NCI-H1417 (cell line): ENCODE measurements at regions not wholly inside any gene's neighbourhood (a gene's known extent, or its start where the extent isn't known, plus 50 kb on each side); places are given as distances from the start of the nearest gene placed in this dataset.
A peak's percentile ranks its signal among the peaks of the same experiment; 100 is the strongest.
"Not testable (repeated sequence)": the region's sequence is repeated elsewhere in the genome, so short reads cannot be mapped to it uniquely, and the experiment has no call there.

Source experiments
- DNase-seq, 3 experiments: peaks; one replicate each; lab custom pipeline; 2025; lab: John Stamatoyannopoulos, UW

- DNase-seq: not testable (repeated sequence)
Observed at GRCh38 chr5:121485999-121486398, 365.7 kb upstream of the FTMT start.

GRCh38 chr5:121489972-121490371 lies 361.7 kb upstream of the FTMT start:
- DNase-seq: no peak

GRCh38 chr5:121497176-121497575 lies 354.5 kb upstream of the FTMT start:
- DNase-seq: no peak

- DNase-seq: no peak
Observed at GRCh38 chr5:121500310-121500709, 351.4 kb upstream of the FTMT start.

GRCh38 chr5:121503111-121503840 lies 348.4 kb upstream of the FTMT start:
- DNase-seq: peak in 2 of 3 experiments; percentile 18 to 57

GRCh38 chr5:121516997-121517396 lies 334.7 kb upstream of the FTMT start:
- no peak for DNase-seq

- DNase-seq: no peak
Observed at GRCh38 chr5:121525706-121526105, 326.0 kb upstream of the FTMT start.

GRCh38 chr5:121526908-121527307 lies 324.8 kb upstream of the FTMT start:
- no peak for DNase-seq

- DNase-seq: no peak
Observed at GRCh38 chr5:121533814-121534213, 317.9 kb upstream of the FTMT start.

GRCh38 chr5:121550989-121551388 lies 300.7 kb upstream of the FTMT start:
- DNase-seq: no peak

- DNase-seq: no peak
Observed at GRCh38 chr5:121559832-121560231, 291.9 kb upstream of the FTMT start.

GRCh38 chr5:121572061-121572460 lies 279.6 kb upstream of the FTMT start:
- no peak for DNase-seq

- no peak for DNase-seq
Observed at GRCh38 chr5:121573721-121574382, 277.8 kb upstream of the FTMT start.

- peak in 1 of 3 experiments; percentile 1 for DNase-seq
Observed at GRCh38 chr5:121581588-121581987, 270.1 kb upstream of the FTMT start.

- DNase-seq: peak in 1 of 3 experiments; percentile 34
Observed at GRCh38 chr5:121596882-121597281, 254.8 kb upstream of the FTMT start.

GRCh38 chr5:121608826-121609225 lies 242.9 kb upstream of the FTMT start:
- no peak for DNase-seq

GRCh38 chr5:121624035-121624434 lies 227.6 kb upstream of the FTMT start:
- DNase-seq: no peak

GRCh38 chr5:121628783-121629182 lies 222.9 kb upstream of the FTMT start:
- DNase-seq: no peak

- no peak for DNase-seq
Observed at GRCh38 chr5:121630402-121630801, 221.3 kb upstream of the FTMT start.

- DNase-seq: no peak
Observed at GRCh38 chr5:121634946-121635345, 216.7 kb upstream of the FTMT start.

- DNase-seq: no peak
Observed at GRCh38 chr5:121638126-121638525, 213.6 kb upstream of the FTMT start.

GRCh38 chr5:121640298-121640697 lies 211.4 kb upstream of the FTMT start:
- DNase-seq: no peak

GRCh38 chr5:121658221-121658620 lies 193.5 kb upstream of the FTMT start:
- no peak for DNase-seq

- DNase-seq: no peak
Observed at GRCh38 chr5:121660142-121660541, 191.5 kb upstream of the FTMT start.
